Fibroblast of lung (primary cell): ENCODE measurements at regions not wholly inside any gene's neighbourhood (a gene's known extent, or its start where the extent isn't known, plus 50 kb on each side); places are given as distances from the start of the nearest gene placed in this dataset.

Source experiments
- EZH2 ChIP-seq: IDR thresholded peaks from 2 replicates; pipeline ENCODE4 v1.5.1; 2012; ENCODE audit warnings: low read length, control low read depth, mild to moderate bottlenecking; ENCODE audit errors: missing control alignments
- TF ChIP-seq, protein P1 (sequence below), 2 donors: IDR thresholded peaks in 1 of 2; conservative IDR thresholded peaks in 1 of 2; 1 replicate in 1 of 2; 2 replicates in 1 of 2; pipeline ENCODE4 v1.5.1; 2011 to 2012; ENCODE audit warnings: low read length in 2 of 2, control low read depth in 1 of 2, inconsistent platforms in 1 of 2, low read depth in 1 of 2, mild to moderate bottlenecking in 1 of 2

DNA sequence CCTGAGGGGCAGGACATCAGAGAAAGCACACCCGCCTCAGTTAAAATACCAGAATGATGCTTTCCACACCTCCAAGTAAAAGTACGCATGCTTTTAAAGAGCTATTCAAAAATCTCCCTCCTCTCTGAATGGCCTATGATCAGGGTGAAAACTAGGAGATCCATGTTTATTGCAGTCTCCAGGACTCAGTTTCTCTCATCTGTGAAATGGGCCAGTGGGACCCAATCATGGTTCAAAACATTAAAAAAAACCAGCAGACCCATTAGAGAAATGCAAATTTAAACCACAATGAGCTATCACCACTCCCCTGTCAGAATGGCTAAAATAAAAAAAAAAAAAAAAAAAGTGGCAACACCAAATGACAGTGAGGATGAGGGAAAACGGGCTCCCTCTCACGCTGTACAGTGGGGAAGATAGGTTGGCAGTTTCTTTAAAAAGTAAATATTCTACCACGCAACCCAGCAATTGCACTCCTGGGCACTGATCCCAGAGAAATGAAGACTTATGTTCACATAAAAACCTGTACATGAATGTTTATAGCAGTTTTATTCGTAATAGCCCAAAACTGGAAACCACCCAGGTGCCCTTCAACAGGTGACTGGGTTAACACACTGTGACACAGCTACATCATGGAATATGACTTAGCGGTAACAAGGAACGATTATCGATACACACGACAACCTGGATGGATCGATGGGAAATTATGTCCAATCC lies 242.7 kb downstream of the MN1 start:
- TF ChIP-seq, protein P1, sequence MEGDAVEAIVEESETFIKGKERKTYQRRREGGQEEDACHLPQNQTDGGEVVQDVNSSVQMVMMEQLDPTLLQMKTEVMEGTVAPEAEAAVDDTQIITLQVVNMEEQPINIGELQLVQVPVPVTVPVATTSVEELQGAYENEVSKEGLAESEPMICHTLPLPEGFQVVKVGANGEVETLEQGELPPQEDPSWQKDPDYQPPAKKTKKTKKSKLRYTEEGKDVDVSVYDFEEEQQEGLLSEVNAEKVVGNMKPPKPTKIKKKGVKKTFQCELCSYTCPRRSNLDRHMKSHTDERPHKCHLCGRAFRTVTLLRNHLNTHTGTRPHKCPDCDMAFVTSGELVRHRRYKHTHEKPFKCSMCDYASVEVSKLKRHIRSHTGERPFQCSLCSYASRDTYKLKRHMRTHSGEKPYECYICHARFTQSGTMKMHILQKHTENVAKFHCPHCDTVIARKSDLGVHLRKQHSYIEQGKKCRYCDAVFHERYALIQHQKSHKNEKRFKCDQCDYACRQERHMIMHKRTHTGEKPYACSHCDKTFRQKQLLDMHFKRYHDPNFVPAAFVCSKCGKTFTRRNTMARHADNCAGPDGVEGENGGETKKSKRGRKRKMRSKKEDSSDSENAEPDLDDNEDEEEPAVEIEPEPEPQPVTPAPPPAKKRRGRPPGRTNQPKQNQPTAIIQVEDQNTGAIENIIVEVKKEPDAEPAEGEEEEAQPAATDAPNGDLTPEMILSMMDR (conservative IDR thresholded peaks at IDR 0.05 in 1 of 2, IDR thresholded peaks at IDR 0.05 in 1 of 2; ENCODE audit: low read depth in 1 of 2, low read length in 2 of 2), result no peak
- TF ChIP-seq EZH2, result no peak
